HT-29 (cell line): ENCODE measurements at regions not wholly inside any gene's neighbourhood (a gene's known extent, or its start where the extent isn't known, plus 50 kb on each side); places are given as distances from the start of the nearest gene placed in this dataset.
"Not testable (repeated sequence)": the region's sequence is repeated elsewhere in the genome, so short reads cannot be mapped to it uniquely, and the experiment has no call there.

Experiments
- DNase-seq: peaks from one replicate; pipeline ENCODE4 v3.0.0-alpha.2; 2015; ENCODE audit warnings: low spot score

- DNase-seq, result no peak
Observed at GRCh38 chr13:50156140-50156539, 140.9 kb downstream of the KCNRG start.

GRCh38 chr13:50156561-50157127, 141.4 kb downstream of the KCNRG start:
- DNase-seq, result no peak

- DNase-seq, result no peak
Observed at GRCh38 chr13:50158385-50159165, 143.3 kb downstream of the KCNRG start.

GRCh38 chr13:50159607-50160006, 144.4 kb downstream of the KCNRG start:
- DNase-seq, result no peak

GRCh38 chr13:50161052-50161451, 145.8 kb downstream of the KCNRG start:
- DNase-seq, result no peak

- no peak for DNase-seq
Observed at GRCh38 chr13:50162001-50162400, 146.8 kb downstream of the KCNRG start.

- DNase-seq, result no peak
Observed at GRCh38 chr13:50162567-50162966, 147.3 kb downstream of the KCNRG start.

- no peak for DNase-seq
Observed at GRCh38 chr13:50167224-50167947, 152.1 kb downstream of the KCNRG start.

- no peak for DNase-seq
Observed at GRCh38 chr13:50167967-50168366, 152.7 kb downstream of the KCNRG start.

- no peak for DNase-seq
Observed at GRCh38 chr13:50168786-50169185, 153.5 kb downstream of the KCNRG start.

- peak; percentile 54 for DNase-seq
Observed at GRCh38 chr13:50170447-50171037, 155.3 kb downstream of the KCNRG start.

- DNase-seq, result no peak
Observed at GRCh38 chr13:50171590-50172282, 156.5 kb downstream of the KCNRG start.

- not testable (repeated sequence) for DNase-seq
Observed at GRCh38 chr13:50173045-50173444, 157.8 kb downstream of the KCNRG start.

GRCh38 chr13:50174630-50175029, 159.4 kb downstream of the KCNRG start:
- DNase-seq, result no peak

- no peak for DNase-seq
Observed at GRCh38 chr13:50179977-50180376, 164.7 kb downstream of the KCNRG start.

GRCh38 chr13:50185769-50186763, 170.8 kb downstream of the KCNRG start:
- DNase-seq, result peak; percentile 76

GRCh38 chr13:50187352-50188029, 172.2 kb downstream of the KCNRG start:
- DNase-seq, result no peak

- DNase-seq, result no peak
Observed at GRCh38 chr13:50188696-50189095, 173.5 kb downstream of the KCNRG start.

- DNase-seq, result no peak
Observed at GRCh38 chr13:50189450-50189849, 174.2 kb downstream of the KCNRG start.

GRCh38 chr13:50191004-50191403, 175.8 kb downstream of the KCNRG start:
- no peak for DNase-seq
